ENCODE measurements at regions not wholly inside any gene's neighbourhood (a gene's known extent, or its start where the extent isn't known, plus 50 kb on each side); places are given as distances from the start of the nearest gene placed in this dataset.

- TF ChIP-seq, protein P1, sequence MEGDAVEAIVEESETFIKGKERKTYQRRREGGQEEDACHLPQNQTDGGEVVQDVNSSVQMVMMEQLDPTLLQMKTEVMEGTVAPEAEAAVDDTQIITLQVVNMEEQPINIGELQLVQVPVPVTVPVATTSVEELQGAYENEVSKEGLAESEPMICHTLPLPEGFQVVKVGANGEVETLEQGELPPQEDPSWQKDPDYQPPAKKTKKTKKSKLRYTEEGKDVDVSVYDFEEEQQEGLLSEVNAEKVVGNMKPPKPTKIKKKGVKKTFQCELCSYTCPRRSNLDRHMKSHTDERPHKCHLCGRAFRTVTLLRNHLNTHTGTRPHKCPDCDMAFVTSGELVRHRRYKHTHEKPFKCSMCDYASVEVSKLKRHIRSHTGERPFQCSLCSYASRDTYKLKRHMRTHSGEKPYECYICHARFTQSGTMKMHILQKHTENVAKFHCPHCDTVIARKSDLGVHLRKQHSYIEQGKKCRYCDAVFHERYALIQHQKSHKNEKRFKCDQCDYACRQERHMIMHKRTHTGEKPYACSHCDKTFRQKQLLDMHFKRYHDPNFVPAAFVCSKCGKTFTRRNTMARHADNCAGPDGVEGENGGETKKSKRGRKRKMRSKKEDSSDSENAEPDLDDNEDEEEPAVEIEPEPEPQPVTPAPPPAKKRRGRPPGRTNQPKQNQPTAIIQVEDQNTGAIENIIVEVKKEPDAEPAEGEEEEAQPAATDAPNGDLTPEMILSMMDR (IDR thresholded peaks at IDR 0.05; ENCODE audit: unreplicated experiment) = no peak
- Mint-ChIP-seq H3K4me3 (ENCODE audit: unreplicated experiment) (no peak overlapping the region), H3K27me3 (ENCODE audit: unreplicated experiment) (peaks cover 2% of the 10 kb centered on the region), H3K27ac (ENCODE audit: unreplicated experiment) (no peak overlapping the region), H3K4me1 (ENCODE audit: unreplicated experiment) (no peaks in the 10 kb centered on the region), H3K36me3 (ENCODE audit: low read depth, unreplicated experiment) (no peaks in the 10 kb centered on the region), H3K9me3 (ENCODE audit: unreplicated experiment) (no peaks in the 10 kb centered on the region)
- DNase-seq (ENCODE audit: low spot score) = no peak
These were observed 110.9 kb upstream of the LYSMD4 start for GRCh38 chr15:99844150-99844549.

DNA sequence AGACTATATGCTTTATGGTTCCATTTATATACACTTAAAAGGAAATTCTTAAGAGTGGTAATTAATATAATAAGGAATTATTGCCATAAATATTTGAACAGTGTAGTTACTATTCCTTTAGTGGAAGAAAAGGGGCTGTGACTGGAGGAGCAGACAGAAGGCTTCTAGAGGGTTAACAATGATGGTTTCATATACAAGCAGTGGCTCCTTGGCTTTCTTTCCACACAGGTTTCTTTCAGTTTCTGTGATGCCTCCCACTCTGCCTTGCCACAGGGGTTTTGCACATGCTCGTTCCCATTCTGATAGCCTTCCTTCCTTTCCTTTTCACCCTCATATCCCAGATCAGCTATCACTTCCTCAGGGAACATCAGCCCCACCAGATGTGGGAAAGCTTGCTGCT lies 108.8 kb upstream of the LYSMD4 start:
- Mint-ChIP-seq H3K4me1 (ENCODE audit: unreplicated experiment) (peaks cover 2% of the 10 kb centered on the region), H3K27me3 (ENCODE audit: unreplicated experiment) (peaks cover 2% of the 10 kb centered on the region), H3K4me3 (ENCODE audit: unreplicated experiment) (no peak overlapping the region), H3K9me3 (ENCODE audit: unreplicated experiment) (no peaks in the 10 kb centered on the region), H3K27ac (ENCODE audit: unreplicated experiment) (no peak overlapping the region), H3K36me3 (ENCODE audit: low read depth, unreplicated experiment) (no peaks in the 10 kb centered on the region)
- no peak for DNase-seq (ENCODE audit: low spot score)
- TF ChIP-seq, protein P1 (IDR thresholded peaks at IDR 0.05; ENCODE audit: unreplicated experiment) = no peak

DNA sequence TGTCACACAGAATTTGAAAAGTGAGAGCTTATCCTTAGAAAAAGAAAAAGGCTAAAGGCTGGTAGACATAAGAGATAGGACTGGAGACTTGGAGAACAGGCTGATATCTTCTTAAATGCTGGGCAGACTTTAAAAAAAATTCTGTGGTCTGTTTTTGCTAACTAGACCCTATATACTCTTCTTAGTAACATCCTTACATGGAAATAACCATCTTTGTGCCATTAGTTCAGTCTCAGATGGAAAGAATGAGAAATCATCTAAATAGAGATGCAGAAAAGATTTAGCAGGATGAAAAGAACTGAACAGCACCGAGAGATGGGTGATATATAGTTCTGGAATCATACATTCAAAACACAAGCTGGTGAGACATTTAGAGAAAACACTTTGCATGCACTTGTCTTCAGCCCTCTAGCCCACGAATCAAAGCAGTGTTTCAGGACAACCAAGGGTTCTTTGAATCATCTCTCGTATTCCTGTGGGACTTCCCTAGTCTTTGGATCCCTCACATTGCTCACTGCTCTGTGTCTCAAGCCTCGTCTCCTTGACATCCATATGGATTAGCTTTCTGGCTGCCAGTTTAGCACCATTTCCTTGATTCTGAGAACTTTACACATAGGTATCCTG lies 93.0 kb upstream of the LYSMD4 start:
- H3K36me3 Mint-ChIP-seq (ENCODE audit: low read depth, unreplicated experiment) = peaks cover 4% of the 10 kb centered on the region
- H3K27me3 Mint-ChIP-seq (ENCODE audit: unreplicated experiment) = no peaks in the 10 kb centered on the region
- TF ChIP-seq, protein P1 (IDR thresholded peaks at IDR 0.05; ENCODE audit: unreplicated experiment) = no peak
- H3K9me3 Mint-ChIP-seq (ENCODE audit: unreplicated experiment) = no peaks in the 10 kb centered on the region
- no peak for DNase-seq (ENCODE audit: low spot score)
- no peaks in the 10 kb centered on the region for H3K4me1 Mint-ChIP-seq (ENCODE audit: unreplicated experiment)
- H3K27ac Mint-ChIP-seq (ENCODE audit: unreplicated experiment) = no peak overlapping the region
- no peak overlapping the region for H3K4me3 Mint-ChIP-seq (ENCODE audit: unreplicated experiment)

DNA sequence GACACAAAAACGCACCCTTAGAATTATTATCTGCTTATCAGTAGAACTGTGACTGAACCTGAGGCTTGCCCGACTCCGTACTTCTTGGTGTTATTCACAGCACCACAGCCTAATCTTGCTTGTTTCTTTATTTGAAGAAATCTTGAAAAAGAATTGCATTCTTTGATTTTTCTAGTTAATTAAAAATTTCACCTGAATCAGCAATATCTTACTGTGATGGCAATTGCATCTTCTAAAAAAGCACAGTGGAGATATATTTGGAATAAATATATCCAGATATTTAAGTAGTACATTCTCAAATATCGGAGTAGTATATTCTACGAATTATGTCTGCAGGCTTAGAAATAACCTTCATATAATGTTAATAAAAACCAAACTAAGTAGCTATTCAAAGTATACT lies 90.1 kb upstream of the LYSMD4 start:
- H3K36me3 Mint-ChIP-seq (ENCODE audit: low read depth, unreplicated experiment) = peaks cover 4% of the 10 kb centered on the region
- no peak overlapping the region for H3K27ac Mint-ChIP-seq (ENCODE audit: unreplicated experiment)
- no peak overlapping the region for H3K4me3 Mint-ChIP-seq (ENCODE audit: unreplicated experiment)
- DNase-seq (ENCODE audit: low spot score) = no peak
- no peaks in the 10 kb centered on the region for H3K9me3 Mint-ChIP-seq (ENCODE audit: unreplicated experiment)
- no peaks in the 10 kb centered on the region for H3K4me1 Mint-ChIP-seq (ENCODE audit: unreplicated experiment)
- no peaks in the 10 kb centered on the region for H3K27me3 Mint-ChIP-seq (ENCODE audit: unreplicated experiment)
- TF ChIP-seq, protein P1 (IDR thresholded peaks at IDR 0.05; ENCODE audit: unreplicated experiment) = no peak

- no peak overlapping the region for H3K4me3 Mint-ChIP-seq (ENCODE audit: unreplicated experiment)
- no peaks in the 10 kb centered on the region for H3K9me3 Mint-ChIP-seq (ENCODE audit: unreplicated experiment)
- TF ChIP-seq, protein P1 (IDR thresholded peaks at IDR 0.05; ENCODE audit: unreplicated experiment) = no peak
- H3K27ac Mint-ChIP-seq (ENCODE audit: unreplicated experiment) = no peak overlapping the region
- H3K4me1 Mint-ChIP-seq (ENCODE audit: unreplicated experiment) = no peaks in the 10 kb centered on the region
- H3K36me3 Mint-ChIP-seq (ENCODE audit: low read depth, unreplicated experiment) = no peaks in the 10 kb centered on the region
- no peaks in the 10 kb centered on the region for H3K27me3 Mint-ChIP-seq (ENCODE audit: unreplicated experiment)
- no peak for DNase-seq (ENCODE audit: low spot score)
These were observed 86.9 kb upstream of the LYSMD4 start for GRCh38 chr15:99819981-99820718.

All from endothelial cell (in vitro differentiated cells).